ENCODE measurements at regions not wholly inside any gene's neighbourhood (a gene's known extent, or its start where the extent isn't known, plus 50 kb on each side); places are given as distances from the start of the nearest gene placed in this dataset.

DNA sequence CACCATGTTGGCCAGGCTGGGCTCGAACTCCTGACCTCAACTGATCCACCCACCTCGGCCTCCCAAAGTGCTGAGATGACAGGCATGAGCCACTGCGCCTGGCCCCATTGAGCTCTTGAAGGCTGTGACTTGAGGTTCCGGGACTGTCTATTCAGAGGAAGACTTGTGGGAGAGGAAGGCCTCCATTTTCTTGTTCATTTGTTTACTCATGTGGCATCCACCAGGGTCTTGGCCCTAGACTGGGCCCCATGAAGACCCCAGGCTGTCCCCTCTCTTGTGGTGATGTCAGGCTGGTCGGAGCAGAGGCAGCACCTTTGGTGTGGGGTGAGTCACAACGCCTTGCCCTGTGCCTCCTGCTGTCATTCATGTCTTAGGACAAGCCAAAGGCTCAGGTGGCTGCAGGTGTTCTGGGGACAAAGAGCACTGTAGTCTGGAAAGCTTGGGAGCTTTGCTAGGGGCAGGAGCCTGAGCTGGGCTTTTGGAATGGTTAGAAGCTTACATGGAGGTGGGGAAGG is 224.6 kb upstream of the C1orf174 start:
- TF ChIP-seq YY1 (IDR thresholded peaks at IDR 0.05; ENCODE audit: insufficient read depth, insufficient read length) (no peak), ZNF274 (IDR thresholded peaks at IDR 0.05; ENCODE audit: low read depth, low read length) (no peak), SUZ12 (IDR thresholded peaks at IDR 0.05; ENCODE audit: extremely low read depth, insufficient read depth, insufficient read length) (no peak)

All from NT2/D1 (cell line).